ENCODE measurements at regions not wholly inside any gene's neighbourhood (a gene's known extent, or its start where the extent isn't known, plus 50 kb on each side); places are given as distances from the start of the nearest gene placed in this dataset.

DNA sequence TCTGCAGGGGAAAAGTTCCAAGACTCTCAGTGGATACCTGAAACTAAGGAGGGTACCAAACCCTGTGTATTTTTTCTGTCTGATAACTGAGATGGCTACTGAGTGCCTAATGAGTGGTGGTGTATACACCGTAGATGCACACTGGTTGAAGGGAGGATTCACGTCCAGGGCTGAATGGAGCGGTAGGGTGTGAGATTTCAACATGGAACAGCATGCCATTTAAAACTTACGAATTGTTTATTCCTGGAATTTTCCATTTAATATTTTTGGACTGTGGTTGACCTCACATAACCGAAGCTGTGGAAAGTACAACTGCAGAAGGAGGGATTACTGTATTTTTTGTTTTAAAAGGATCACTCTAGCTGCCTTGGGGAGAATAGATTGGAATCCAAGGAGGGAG is 322.5 kb upstream of the SORL1-AS1 start:
- ATAC-seq (no peak), DNase-seq (ENCODE audit: low read depth, low spot score) (no peak)
- Histone ChIP-seq H3K36me3 (ENCODE audit: control insufficient read depth, insufficient read depth, low read length) (no peaks in the 10 kb centered on the region), H3K4me1 (ENCODE audit: control insufficient read depth, insufficient read depth, low read length) (no peaks in the 10 kb centered on the region), H3K27ac (ENCODE audit: low read length) (no peak overlapping the region), H3K9me3 (ENCODE audit: control insufficient read depth, insufficient read depth, low read depth, low read length) (no peaks in the 10 kb centered on the region), H3K4me3 (ENCODE audit: low read depth in 2 of 2, low read length in 2 of 2) (no peak overlapping the region), H3K27me3 (ENCODE audit: control insufficient read depth, insufficient read depth, low read length) (no peaks in the 10 kb centered on the region; the same call in 1 of the 2 replicates)
- intact Hi-C loops (cut with micrococcal nuclease; ENCODE audit: unreplicated experiment) (no loop called here), in situ Hi-C loops (cut with HindIII; ENCODE audit: low pct_unique_long_range_greater_than_20kb, low sequenced_read_pairs) (no loop called here)
- ChIA-PET CTCF (no interaction called here), POLR2A (no interaction called here)
- TF ChIP-seq POLR2AphosphoS5 (IDR thresholded peaks at IDR 0.05; ENCODE audit: low read depth, low read length) = no peak
- no peak for TF ChIP-seq SIN3A (IDR thresholded peaks at IDR 0.05; ENCODE audit: borderline replicate concordance, insufficient read depth, low read depth, low read length)
- TF ChIP-seq, protein P1, sequence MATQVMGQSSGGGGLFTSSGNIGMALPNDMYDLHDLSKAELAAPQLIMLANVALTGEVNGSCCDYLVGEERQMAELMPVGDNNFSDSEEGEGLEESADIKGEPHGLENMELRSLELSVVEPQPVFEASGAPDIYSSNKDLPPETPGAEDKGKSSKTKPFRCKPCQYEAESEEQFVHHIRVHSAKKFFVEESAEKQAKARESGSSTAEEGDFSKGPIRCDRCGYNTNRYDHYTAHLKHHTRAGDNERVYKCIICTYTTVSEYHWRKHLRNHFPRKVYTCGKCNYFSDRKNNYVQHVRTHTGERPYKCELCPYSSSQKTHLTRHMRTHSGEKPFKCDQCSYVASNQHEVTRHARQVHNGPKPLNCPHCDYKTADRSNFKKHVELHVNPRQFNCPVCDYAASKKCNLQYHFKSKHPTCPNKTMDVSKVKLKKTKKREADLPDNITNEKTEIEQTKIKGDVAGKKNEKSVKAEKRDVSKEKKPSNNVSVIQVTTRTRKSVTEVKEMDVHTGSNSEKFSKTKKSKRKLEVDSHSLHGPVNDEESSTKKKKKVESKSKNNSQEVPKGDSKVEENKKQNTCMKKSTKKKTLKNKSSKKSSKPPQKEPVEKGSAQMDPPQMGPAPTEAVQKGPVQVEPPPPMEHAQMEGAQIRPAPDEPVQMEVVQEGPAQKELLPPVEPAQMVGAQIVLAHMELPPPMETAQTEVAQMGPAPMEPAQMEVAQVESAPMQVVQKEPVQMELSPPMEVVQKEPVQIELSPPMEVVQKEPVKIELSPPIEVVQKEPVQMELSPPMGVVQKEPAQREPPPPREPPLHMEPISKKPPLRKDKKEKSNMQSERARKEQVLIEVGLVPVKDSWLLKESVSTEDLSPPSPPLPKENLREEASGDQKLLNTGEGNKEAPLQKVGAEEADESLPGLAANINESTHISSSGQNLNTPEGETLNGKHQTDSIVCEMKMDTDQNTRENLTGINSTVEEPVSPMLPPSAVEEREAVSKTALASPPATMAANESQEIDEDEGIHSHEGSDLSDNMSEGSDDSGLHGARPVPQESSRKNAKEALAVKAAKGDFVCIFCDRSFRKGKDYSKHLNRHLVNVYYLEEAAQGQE (IDR thresholded peaks at IDR 0.05; ENCODE audit: insufficient read depth in 1 of 2, low read depth in 2 of 2, low read length in 1 of 2) = no peak
- no peak for TF ChIP-seq TCF7L2 (IDR thresholded peaks at IDR 0.05; ENCODE audit: low read depth, low read length)
- TF ChIP-seq, protein P2, sequence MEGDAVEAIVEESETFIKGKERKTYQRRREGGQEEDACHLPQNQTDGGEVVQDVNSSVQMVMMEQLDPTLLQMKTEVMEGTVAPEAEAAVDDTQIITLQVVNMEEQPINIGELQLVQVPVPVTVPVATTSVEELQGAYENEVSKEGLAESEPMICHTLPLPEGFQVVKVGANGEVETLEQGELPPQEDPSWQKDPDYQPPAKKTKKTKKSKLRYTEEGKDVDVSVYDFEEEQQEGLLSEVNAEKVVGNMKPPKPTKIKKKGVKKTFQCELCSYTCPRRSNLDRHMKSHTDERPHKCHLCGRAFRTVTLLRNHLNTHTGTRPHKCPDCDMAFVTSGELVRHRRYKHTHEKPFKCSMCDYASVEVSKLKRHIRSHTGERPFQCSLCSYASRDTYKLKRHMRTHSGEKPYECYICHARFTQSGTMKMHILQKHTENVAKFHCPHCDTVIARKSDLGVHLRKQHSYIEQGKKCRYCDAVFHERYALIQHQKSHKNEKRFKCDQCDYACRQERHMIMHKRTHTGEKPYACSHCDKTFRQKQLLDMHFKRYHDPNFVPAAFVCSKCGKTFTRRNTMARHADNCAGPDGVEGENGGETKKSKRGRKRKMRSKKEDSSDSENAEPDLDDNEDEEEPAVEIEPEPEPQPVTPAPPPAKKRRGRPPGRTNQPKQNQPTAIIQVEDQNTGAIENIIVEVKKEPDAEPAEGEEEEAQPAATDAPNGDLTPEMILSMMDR (IDR thresholded peaks at IDR 0.05) = no peak
- BruUV-seq (replicated peaks) = no TSS peak

DNA sequence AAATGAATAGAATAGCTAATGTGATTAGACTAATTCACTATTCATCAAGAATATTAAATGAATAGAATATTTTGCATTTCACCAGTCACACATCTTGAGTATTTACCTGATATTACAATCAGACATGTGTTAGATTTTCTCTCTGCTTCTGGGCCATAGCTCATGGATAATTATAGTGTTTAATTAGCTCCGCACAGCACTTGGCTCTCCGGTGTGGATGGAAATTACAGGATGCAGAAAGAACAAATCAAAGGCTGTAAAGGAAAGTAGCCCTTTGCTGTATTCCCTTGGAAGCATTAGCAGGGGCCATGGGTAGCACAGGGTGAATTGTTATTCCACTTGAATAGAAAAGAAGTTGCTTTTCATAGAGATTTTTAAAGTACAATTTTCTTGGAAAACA is 320.3 kb upstream of the SORL1-AS1 start:
- ChIA-PET POLR2A (no interaction called here), CTCF (no interaction called here)
- Histone ChIP-seq H3K27ac (ENCODE audit: low read length) (no peak overlapping the region), H3K27me3 (ENCODE audit: control insufficient read depth, insufficient read depth, low read length) (no peaks in the 10 kb centered on the region; the same call in 1 of the 2 replicates), H3K4me1 (ENCODE audit: control insufficient read depth, insufficient read depth, low read length) (no peaks in the 10 kb centered on the region), H3K36me3 (ENCODE audit: control insufficient read depth, insufficient read depth, low read length) (no peaks in the 10 kb centered on the region), H3K4me3 (ENCODE audit: low read depth in 2 of 2, low read length in 2 of 2) (no peak overlapping the region), H3K9me3 (ENCODE audit: control insufficient read depth, insufficient read depth, low read depth, low read length) (no peaks in the 10 kb centered on the region)
- BruUV-seq (replicated peaks) = no TSS peak
- in situ Hi-C loops (cut with HindIII; ENCODE audit: low pct_unique_long_range_greater_than_20kb, low sequenced_read_pairs) (no loop called here), intact Hi-C loops (cut with micrococcal nuclease; ENCODE audit: unreplicated experiment) (no loop called here)
- TF ChIP-seq TCF7L2 (IDR thresholded peaks at IDR 0.05; ENCODE audit: low read depth, low read length) = no peak
- no peak for TF ChIP-seq POLR2AphosphoS5 (IDR thresholded peaks at IDR 0.05; ENCODE audit: low read depth, low read length)
- TF ChIP-seq, protein P2 (IDR thresholded peaks at IDR 0.05) = no peak
- TF ChIP-seq, protein P1 (IDR thresholded peaks at IDR 0.05; ENCODE audit: insufficient read depth in 1 of 2, low read depth in 2 of 2, low read length in 1 of 2) = no peak
- no peak for TF ChIP-seq SIN3A (IDR thresholded peaks at IDR 0.05; ENCODE audit: borderline replicate concordance, insufficient read depth, low read depth, low read length)
- ATAC-seq = no peak
- DNase-seq (ENCODE audit: low read depth, low spot score) = no peak

Data from Panc1 (cell line).